ENCODE measurements at regions not wholly inside any gene's neighbourhood (a gene's known extent, or its start where the extent isn't known, plus 50 kb on each side); places are given as distances from the start of the nearest gene placed in this dataset.
"Not testable (repeated sequence)": the region's sequence is repeated elsewhere in the genome, so short reads cannot be mapped to it uniquely, and the experiment has no call there.

DNA sequence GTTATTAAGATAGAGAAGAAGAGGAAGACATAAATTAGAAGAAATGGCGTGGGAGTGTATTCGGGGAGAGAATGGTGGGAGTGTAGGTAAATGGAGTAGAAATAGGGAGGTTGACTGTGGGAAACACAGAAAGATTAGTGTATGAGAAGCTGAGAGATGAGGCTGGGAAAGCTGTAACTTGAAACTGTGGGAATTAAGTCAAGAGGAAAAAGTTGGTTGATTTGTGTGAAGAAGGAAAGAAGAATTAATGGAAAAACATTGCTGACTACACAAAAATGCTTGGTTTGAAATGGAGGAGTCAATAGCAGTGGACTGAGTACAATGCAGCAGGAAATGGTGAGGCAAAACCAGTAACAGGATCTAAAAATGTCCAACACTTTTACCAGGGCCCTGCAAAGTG is 448.3 kb downstream of the PTPRC start:
- TF ChIP-seq, protein P1, sequence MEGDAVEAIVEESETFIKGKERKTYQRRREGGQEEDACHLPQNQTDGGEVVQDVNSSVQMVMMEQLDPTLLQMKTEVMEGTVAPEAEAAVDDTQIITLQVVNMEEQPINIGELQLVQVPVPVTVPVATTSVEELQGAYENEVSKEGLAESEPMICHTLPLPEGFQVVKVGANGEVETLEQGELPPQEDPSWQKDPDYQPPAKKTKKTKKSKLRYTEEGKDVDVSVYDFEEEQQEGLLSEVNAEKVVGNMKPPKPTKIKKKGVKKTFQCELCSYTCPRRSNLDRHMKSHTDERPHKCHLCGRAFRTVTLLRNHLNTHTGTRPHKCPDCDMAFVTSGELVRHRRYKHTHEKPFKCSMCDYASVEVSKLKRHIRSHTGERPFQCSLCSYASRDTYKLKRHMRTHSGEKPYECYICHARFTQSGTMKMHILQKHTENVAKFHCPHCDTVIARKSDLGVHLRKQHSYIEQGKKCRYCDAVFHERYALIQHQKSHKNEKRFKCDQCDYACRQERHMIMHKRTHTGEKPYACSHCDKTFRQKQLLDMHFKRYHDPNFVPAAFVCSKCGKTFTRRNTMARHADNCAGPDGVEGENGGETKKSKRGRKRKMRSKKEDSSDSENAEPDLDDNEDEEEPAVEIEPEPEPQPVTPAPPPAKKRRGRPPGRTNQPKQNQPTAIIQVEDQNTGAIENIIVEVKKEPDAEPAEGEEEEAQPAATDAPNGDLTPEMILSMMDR (IDR thresholded peaks at IDR 0.05; ENCODE audit: low read depth, low read length): no peak
- no peak overlapping the region for H3K4me3 ChIP-seq (ENCODE audit: low read depth, low read length)

DNA sequence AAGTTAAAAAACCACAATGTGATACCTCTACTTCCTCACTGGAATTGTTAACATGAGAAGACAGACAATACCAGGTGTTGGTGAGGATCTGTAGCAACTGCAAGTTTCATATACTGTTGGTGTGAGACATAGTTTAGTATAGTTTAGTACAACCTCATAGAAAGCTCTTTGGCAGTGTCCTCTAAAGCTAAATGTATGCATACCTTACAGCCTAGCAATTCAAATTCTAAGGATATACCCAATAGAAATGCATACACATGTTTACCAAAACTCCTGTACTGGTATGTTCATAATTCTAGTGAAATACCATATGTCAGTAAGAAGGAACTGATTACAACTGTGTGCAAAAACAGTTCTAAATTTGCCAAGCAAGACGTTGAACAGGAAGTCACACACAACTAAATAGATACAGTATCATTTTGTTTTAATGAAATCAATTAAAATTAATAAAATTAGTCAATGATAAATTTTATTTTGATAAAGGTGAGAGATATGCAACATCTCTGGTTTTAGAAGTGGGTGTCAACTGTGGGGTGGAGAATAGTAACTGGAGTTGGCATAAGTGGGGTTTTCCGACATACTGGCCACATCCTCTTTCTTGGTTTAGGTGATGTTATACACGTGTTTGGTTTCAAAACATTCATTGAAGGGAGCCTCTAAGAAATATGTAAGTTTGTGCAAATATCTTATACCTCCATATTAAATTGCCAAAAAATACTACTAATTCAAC is 450.7 kb downstream of the PTPRC start:
- TF ChIP-seq, protein P1 (IDR thresholded peaks at IDR 0.05; ENCODE audit: low read depth, low read length): no peak
- H3K4me3 ChIP-seq (ENCODE audit: low read depth, low read length): no peak overlapping the region

DNA sequence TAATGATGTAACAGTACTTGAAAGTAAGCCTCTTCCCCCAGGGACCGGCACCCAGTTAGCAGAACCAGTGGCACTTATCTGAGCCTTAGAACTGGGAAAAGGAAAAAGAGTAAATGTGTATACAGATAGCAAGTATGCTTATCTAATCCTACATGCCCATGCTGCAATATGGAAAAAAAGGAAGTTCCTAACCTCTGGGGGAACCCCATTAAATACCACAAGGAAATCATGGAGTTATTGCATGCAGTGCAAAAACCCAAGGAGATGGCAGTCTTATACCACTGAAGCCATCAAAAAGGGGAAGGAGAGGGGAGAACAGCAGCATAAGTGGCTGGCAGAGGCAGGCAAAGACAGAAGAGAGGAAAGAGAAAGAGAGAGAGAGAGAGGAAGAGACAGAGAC is 456.8 kb downstream of the PTPRC start:
- not testable (repeated sequence) for H3K4me3 ChIP-seq (ENCODE audit: low read depth, low read length)

DNA sequence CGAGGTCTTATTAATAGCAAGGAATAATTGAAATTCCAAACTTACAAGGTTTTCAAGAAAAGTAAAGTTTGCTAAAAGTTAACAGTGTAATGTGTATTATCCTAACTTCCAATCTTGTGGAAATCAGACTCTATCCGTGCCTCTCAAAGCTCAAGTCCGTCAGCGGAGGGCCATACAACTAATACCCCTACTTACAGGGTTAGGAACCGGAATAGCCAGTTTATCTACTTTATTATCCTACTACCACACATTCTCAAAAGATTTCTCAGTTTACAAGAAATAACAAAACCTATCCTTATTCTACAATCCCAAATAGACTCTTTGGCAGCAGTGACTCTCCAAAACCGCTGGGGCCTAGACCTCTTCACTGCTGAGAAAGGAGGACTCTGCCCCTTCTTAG is 457.8 kb downstream of the PTPRC start:
- TF ChIP-seq, protein P1 (IDR thresholded peaks at IDR 0.05; ENCODE audit: low read depth, low read length): no peak
- no peak overlapping the region for H3K4me3 ChIP-seq (ENCODE audit: low read depth, low read length)

DNA sequence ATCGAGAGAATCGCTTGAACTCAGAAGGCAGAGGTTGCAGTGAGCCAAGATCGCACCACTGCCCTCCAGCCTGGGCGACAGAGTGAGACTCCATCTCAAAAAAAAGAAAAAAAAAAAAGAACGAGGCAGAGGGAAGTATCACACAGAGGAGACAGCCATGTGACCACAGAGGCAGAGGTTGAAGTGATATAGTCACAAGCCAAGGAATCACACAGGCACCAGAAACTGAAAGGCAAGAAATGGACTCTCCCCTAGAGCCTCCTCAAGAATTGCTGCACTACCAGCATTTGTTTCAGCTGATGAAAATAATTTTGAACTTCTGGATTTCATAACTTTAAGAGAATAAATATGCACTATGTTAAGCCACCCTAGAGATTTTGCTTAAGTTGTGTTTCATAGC is 459.6 kb downstream of the PTPRC start:
- TF ChIP-seq, protein P1 (IDR thresholded peaks at IDR 0.05; ENCODE audit: low read depth, low read length): no peak
- no peak overlapping the region for H3K4me3 ChIP-seq (ENCODE audit: low read depth, low read length)

DNA sequence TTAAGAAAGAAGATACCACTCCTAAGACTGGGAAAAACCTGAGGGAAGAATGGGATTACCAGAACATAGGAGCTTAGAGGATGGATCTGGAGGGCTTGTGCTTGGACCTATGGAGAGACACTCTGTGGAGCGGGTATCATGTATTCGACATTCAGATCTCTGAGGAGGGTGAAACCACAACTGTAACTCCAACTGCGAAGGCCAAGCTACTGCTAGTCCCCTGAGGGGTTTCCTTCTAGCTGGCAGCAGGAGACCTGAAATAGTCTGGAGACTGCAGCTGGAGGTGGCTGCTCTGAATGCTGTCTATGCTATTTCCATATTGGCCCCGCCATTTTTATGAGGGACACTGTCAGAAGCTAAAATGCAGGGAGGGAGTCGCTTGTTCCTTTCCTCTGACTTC is 462.3 kb downstream of the PTPRC start:
- TF ChIP-seq, protein P1 (IDR thresholded peaks at IDR 0.05; ENCODE audit: low read depth, low read length): no peak
- no peak overlapping the region for H3K4me3 ChIP-seq (ENCODE audit: low read depth, low read length)

DNA sequence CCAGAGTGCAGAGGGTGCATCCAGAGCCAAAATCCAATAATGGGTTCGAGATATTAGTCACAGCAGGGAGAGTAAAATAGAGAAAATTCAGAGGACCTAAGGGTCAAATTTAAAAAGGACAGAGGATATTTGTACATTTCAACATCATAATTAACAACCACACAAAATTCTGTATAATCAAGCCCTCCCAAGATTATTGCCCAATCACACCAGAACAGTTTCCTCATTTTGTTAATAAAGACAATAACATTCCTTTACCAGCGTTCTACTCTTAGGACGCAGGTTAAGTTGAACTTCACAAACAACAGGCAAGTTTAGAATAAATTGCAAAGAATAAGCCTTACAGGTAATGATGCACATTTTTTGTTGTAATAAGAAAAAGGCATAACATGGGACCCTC is 462.8 kb downstream of the PTPRC start:
- TF ChIP-seq, protein P1 (IDR thresholded peaks at IDR 0.05; ENCODE audit: low read depth, low read length): no peak
- H3K4me3 ChIP-seq (ENCODE audit: low read depth, low read length): no peak overlapping the region

DNA sequence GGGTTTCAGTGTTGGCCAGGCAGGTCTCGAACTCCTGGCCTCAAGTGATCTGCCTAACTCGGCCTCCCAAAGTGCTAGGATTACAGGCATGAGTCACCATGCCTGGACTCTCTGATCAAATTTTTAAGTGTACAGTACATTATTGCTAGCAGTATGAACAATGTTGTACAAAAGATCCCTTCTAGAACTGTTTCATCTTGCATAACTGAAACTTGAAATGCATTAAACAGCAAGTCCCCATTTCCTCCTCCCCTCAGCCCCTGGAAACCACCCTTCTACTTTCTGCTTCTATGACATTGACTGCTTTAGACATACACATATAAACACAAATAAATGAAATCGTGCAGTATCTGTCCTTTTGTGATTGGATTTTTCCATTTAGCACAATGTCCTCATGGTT is 463.4 kb downstream of the PTPRC start:
- no peak overlapping the region for H3K4me3 ChIP-seq (ENCODE audit: low read depth, low read length)
- TF ChIP-seq, protein P1 (IDR thresholded peaks at IDR 0.05; ENCODE audit: low read depth, low read length): no peak
